ENCODE measurements at regions not wholly inside any gene's neighbourhood (a gene's known extent, or its start where the extent isn't known, plus 50 kb on each side); places are given as distances from the start of the nearest gene placed in this dataset.
"Not testable (repeated sequence)": the region's sequence is repeated elsewhere in the genome, so short reads cannot be mapped to it uniquely, and the experiment has no call there.

DNA sequence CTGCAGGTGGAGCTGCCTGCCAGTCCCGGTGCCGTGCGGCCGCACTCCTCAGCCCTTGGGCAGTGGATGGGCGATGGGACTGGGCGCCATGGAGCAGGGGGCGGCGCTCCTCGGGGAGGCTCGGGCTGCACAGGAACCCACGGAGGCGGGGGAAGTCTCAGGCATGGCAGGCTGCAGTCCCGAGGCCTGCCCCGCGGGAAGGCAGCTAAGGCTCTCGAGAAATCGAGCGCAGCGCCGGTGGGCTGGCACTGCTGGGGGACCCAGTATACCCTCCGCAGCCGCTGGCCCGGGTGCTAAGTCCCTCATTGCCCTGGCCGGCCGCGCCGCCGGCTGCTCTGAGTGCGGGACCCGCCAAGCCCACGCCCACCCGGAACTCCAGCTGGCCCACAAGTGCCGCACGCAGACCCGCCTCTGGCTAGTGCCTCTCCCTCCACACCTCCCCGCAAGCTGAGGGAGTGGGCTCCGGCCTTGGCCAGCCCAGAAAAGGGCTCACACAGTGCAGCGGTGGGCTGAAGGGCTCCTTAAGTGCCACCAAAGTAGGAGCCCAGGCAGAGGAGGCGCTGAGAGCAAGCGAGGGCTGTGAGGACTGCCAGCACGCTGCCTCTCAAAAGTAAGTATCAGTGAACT is 875.8 kb downstream of the LRFN5 start:
- TF ChIP-seq, protein P1, sequence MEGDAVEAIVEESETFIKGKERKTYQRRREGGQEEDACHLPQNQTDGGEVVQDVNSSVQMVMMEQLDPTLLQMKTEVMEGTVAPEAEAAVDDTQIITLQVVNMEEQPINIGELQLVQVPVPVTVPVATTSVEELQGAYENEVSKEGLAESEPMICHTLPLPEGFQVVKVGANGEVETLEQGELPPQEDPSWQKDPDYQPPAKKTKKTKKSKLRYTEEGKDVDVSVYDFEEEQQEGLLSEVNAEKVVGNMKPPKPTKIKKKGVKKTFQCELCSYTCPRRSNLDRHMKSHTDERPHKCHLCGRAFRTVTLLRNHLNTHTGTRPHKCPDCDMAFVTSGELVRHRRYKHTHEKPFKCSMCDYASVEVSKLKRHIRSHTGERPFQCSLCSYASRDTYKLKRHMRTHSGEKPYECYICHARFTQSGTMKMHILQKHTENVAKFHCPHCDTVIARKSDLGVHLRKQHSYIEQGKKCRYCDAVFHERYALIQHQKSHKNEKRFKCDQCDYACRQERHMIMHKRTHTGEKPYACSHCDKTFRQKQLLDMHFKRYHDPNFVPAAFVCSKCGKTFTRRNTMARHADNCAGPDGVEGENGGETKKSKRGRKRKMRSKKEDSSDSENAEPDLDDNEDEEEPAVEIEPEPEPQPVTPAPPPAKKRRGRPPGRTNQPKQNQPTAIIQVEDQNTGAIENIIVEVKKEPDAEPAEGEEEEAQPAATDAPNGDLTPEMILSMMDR (IDR thresholded peaks at IDR 0.05), result not testable (repeated sequence)
- not testable (repeated sequence) for TF ChIP-seq EZH2 (IDR thresholded peaks at IDR 0.05; ENCODE audit: borderline replicate concordance, insufficient read depth, low read depth, low read length, poor library complexity, severe bottlenecking)

Data from B cell (primary cell).